Hippocampal formation (tissue), 2 donors: ENCODE measurements at regions not wholly inside any gene's neighbourhood (a gene's known extent, or its start where the extent isn't known, plus 50 kb on each side); places are given as distances from the start of the nearest gene placed in this dataset.
"Not testable (repeated sequence)": the region's sequence is repeated elsewhere in the genome, so short reads cannot be mapped to it uniquely, and the experiment has no call there.

ENCODE experiments used
- DNase-seq, 2 donors: peaks; one replicate each; lab custom pipeline; 2025; lab: John Stamatoyannopoulos, UW

DNA sequence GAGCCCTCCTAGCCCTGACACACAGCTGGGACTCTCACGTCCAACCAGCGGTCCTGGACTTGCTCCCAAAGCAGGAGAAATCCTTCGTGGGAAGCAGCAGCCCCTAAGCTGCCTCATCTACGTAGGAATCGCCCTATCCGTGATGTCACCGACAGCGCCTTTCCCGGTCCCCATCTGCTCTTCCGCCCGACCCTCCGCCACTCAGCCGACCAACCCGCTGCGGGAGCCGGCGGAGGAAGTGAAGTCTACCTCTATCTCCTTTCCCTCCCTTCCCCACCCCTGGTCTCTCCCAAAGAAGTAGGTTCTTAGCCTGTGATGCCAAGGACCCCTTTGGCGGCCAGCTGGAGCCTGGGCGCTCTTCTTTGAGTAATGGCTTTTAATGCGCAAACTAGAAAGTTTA is 272.1 kb downstream of the FAM72C start:
- DNase-seq, result no peak

DNA sequence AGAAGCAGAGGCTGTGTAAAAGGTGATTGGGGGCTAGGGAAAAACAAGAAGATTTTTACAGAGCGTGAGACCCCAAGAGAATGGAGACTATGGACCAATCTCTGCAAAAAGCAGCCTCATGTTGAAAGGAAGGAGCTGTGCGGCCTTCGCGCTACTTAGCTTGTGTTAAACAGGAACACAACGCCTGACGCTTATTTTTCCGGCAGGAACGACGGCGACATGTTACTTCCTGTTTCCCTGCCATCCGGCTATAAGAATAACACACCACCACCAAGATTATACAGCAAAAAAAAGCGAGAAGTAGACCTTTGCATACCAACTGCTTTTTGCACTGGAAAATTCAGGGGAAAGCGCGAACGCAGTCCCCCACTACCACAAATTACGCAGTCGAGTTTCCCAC is 272.7 kb downstream of the FAM72C start:
- DNase-seq, result no peak

DNA sequence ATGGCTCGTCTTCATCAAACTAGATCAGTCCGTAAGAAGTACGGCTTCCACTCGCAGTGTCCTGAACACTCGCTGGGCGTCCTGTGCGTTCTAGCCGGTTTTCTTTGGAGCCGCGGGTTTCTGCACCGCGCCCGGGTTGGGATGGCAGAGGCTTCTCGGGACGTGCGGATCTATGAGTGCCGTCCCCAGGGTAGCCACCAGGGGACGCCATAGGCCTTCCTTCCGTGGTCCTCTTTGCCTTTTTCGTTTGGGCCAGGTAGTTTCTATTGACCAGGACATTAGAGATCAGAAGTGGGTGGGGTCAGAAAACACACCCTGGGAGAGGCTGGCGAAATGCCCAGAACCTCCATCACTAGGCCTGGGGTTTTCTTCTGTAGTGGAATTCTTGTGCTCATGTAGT is 273.8 kb downstream of the FAM72C start:
- DNase-seq, result no peak

DNA sequence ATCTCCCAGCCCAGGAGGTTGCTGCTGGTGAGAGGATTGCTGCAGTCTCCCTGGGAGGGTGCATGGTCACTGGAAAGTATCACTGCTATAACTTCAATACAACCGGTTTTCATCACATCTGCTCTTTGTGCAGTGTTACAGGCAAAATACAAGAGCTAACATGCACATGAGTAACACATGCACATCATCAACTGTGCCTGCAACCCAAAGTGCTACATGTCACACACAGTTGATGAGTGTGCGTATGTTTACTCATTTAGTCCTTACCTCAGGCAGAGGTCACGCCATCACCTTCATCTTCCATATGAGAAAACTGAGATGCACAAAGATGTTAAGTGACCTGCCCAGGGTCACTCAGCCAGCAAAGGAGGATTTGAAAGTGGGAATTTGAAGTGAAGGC is 277.7 kb downstream of the FAM72C start:
- DNase-seq, result no peak

DNA sequence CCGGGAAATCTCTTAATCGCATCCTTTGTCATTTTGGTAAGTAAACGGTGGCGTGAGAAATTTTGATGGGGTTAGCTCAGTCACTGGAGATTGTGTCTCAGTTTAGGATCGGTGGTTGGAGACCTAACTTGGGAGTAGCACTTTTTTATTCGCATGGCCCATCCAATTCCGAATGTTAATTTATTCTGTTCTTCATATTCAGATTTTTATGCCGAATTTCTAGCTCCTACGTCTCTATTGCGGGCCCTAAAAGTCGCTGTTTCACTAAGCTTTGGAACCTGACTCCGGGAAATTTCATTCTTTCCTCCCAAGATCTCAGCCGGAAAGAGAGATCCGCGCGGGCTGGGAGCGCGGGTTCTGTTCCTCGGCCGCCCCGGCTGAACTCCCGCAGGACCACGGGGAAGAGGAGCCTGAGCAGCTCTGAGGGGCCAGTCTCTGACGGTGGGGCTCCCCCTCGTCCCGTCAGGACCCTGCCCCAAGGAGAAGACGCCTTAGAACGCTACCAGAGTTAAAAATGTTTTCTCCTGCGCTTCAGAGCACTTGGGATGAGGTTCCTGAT is 279.7 kb downstream of the FAM72C start:
- no peak for DNase-seq

DNA sequence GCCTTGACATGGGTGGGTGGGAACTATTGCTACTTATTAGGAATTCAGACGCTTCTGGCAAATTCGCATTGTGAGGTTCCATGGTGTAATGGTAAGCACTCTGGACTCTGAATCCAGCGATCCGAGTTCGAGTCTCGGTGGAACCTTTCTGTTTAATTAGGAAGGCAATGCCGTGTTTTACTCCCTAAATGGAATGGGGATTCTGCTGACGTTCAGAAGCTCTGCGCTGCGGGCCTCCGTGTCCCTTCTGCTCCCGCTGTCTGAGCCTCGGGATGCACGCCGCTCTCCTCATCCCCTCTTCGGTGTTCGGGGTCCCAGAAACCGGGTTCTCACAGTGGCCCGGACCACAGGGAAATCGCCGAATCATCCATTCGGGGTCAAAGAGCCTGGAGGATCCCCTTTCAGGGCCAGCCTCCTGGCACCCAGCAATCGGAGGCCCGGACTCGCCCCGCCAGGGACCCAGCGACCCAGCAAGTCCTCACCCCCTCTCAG is 280.3 kb downstream of the FAM72C start:
- DNase-seq, result no peak

DNA sequence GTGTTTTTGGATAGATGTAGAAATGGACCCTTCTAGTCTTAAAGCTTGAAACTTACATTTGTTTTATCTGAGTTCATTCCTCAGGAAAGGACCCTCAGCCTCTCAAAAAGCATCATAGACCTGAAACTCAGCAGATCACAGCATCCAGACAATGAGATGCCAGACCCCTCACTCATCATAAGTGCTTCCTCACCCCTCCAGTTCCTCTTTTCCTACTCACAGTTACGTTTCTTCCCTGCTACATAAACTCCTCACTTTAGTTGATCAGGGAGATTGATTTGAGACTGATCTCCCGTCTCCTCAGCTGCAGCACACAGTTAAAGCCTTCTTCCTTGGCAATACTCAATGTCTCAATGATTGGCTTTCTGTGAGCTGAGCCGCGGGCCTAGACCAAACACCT is 282.0 kb downstream of the FAM72C start:
- no peak for DNase-seq

DNA sequence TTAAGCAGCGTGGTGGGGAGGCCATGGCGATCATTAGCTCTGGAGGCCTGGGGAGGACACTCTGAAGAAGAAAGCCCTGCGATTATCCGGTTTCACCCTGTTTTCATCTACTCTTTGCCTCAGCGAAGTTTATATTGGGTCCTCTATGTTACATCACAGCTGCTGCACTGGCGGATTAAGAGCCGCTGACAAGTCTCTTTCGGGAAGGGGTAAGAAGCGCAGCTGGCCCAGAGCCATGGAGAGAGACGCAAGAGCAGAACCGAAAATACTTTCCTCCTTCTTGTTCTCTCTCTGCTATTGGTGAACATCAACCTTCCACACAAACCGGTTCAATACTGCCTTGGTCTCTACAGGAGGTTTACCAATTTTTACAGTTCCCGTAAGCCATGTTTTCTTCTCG is 291.5 kb downstream of the FAM72C start:
- DNase-seq, result no peak

DNA sequence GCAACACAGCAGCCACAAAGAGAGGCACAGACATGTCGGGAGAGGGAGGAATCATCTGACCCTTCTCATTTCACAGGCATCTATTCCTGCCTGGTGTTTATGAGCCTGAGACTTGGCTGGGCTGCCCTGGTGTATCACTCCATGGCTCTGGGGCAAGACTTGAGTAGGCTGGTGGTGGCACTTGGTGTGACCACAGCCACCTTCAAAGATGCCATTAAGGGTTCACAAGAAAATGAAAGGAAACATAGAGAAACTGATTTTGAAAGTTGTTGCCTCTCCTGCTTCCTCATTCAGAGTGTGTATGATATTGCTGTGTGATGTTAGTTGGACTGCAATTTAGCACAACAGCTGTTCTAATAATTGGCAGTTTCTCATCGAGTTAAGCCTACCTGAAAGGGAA is 298.8 kb downstream of the FAM72C start:
- DNase-seq, result no peak

DNA sequence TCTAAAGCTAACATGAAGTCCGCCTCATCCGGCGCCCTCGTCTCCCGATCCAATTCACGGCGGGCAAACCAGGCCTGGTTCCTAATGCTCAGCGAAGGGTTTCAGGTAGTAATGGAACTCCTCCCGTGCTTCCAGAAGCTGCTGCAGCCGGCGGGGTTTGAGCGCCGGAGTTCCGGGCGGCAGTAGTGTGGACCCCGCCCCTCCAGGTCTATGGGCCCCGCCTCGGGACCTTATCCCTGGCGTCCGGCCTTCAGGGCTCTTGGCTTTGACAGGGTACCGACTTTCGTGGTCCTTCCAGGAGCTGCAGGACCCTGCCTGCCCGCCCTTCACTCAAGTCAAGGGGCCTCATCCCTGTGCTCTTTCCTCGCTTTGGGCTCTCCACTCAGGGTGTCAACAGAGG is 304.1 kb downstream of the FAM72C start:
- DNase-seq, result no peak

DNA sequence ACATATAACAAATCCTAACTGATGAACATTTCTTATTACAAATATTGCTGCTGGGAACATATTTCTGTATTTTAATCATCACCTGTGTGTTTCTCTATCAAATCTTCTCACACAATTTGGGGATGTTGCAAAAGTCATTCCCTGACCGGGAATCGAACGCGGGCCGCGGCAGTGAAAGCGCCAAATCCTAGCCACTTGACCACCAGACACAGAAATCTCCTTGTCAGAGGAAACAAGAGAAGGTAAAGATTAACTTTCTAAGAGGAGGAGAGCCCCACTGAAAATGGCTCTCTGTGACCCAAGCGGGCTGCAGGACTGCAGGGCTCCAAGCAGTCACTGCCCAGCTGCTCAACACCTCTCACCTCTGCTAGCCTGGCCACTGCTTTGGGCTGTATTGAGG is 304.9 kb downstream of the FAM72C start:
- DNase-seq, result no peak

DNA sequence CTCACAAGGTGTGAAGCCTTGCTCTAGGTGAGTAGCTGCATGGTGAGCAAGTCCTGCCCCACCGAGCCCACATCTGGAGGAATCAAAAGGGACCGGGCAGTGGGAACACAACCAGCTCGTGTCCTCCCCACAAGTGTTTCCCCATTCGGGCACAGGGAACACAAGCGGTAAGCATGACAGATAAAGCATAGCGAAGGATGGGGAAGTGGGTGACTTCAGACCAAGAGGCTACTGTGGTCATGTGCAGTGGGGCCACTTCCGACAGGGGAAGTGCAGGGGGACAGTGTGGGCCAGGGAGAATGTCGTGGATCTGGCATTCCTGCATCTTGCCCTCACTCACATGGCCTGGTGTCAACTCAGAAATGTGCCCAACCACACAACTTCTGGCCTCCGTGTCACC is 306.2 kb downstream of the FAM72C start:
- DNase-seq, result peak in 1 of 2 donors; percentile 0

DNA sequence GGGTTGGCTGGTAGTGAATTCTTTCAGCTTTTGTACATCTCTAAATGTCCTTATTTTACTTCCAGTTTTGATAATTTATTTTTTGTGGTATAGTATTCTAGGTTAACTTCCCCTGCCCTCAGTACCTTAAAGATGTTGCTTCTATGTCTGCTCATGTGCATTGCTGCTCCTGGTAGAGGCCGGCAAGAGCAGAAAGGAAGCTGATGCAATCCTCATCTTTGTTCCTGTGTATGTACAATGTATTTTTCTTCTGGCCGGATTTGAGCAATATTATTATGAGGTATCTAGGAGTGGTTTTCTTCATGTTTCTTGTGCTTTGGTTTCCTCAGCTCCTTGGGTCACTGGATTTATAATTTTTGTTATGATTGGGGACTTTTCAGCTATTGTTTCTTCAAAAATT is 308.7 kb downstream of the FAM72C start:
- DNase-seq, result not testable (repeated sequence)

DNA sequence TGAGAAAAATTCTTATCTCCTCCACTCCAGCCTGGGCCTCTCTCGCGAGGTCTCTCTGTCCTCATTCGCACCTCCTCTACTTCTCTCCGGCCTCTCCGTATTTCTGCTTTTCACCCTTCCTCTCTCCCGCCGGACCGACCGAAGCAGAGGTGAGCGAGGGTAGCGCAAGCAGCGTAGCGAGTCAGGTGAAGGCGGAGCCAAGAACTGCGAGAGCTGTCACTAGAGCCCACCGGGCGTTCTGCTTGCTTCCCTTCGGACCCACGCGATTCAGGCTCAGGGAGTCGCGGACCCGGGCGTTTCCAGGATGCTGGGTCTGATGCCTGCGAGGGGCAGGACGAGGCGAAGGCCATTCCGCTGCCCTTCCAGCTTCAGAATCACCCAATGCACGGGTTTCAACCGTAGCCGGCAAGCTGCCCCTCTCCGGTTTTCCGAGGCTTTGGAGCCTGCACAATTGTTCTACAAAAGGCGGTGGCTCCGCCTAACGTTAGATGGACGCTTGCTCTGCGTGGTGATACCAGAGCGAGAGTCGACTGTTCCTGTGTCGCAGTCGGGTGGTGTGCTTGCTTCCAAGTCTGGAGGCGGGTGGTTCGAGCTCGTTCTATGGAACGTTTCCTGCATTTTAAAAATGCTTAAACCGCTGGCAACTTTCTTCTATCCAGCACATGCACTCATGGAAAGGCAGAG is 310.2 kb downstream of the FAM72C start:
- no peak for DNase-seq

DNA sequence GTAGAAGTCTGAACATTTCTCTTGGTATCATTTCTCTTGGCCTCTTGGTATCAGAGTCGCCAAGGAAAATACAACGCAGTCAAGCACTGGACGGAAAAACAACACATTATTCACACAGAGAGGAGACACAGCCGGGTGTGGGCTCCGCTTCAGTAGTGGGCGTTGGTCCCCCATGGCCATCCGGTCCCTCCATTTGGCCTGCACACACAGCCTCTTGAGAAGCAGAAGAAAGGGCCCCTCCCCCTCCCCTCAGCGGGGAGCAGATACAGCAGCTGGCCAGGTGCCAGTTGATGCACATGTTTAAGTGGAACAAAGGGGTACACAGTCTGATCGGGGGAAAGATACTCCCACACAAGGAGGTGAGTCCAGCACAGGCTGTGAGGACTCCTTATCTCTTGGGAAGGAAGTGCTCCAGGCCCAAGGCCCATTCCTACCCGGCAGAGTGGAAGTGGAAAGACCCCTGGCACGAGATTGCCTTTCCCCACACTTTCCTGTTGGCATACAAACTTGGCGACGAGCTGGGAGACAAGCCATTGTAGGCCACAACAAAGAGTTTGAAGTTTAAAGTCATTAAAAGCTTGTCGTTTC is 311.3 kb downstream of the FAM72C start:
- no peak for DNase-seq

DNA sequence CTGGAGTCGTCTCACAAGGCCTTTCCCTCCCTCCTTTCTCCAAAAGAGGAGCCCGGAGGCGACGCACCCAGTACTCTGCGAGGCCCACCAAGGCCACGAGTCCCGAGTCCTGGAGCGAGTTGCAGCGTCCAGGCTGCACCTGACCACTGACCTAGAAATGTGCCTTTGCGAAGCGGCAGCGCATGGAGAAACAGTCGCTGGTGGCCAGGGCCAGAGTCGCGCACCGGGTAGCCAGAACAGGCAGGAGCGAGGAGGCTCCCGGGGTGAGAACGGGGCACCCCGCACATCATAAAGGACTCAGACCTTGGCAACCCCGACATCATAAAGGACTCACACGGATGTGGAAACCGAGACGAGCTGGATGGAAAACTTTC is 318.4 kb downstream of the FAM72C start:
- DNase-seq, result no peak

DNA sequence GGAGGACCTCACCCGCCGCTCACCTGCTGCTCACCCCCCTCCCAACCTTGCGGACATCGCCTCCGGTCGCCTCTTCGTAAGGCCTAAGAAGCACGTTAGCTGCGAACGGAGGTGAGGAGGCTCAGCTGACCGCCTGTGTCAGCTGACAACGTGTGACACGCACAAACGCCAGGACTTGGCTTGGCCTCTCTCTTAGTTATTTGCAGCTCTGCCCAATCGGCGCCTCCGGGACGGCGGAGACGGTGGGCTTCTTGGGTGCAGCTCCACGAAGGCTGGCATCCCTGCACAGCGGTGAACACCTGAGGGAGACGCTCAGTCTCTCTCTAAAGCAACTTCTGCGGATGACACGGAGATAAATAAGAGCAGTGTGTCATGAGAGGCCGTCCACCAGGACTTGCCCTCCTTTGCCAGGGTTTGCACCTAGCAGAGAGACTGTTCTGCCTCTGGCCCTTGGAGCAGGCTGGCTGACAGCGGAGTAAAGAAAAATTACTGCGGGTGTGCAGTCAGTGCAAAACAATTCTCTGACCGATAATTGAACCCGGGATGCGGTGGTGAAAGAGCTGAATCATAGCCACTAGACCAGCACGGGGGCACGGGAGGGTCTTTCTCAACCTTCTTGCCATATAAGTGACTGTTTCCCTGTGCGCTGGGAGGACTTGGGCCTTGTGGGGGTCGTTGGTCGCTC is 318.9 kb downstream of the FAM72C start:
- DNase-seq, result no peak

DNA sequence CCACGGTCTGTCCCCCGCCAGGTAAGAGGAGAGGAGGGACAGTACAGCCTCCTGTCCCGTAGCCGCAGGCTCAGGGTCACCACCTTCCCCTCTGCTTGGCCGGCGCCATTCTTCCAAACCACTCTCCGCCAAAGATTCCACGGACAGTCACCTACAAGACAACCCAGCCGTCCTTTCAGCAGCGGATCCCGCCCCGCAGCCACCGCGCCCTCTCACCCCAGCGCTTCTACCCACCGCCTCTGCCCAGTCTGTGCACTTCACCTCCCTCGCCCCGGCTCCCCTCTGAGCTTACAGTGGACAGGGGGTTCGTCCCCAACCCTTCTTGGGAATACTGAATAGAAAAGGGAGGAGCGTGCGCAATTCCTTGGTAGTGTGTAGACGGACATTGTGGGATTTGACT is 319.6 kb downstream of the FAM72C start:
- no peak for DNase-seq

DNA sequence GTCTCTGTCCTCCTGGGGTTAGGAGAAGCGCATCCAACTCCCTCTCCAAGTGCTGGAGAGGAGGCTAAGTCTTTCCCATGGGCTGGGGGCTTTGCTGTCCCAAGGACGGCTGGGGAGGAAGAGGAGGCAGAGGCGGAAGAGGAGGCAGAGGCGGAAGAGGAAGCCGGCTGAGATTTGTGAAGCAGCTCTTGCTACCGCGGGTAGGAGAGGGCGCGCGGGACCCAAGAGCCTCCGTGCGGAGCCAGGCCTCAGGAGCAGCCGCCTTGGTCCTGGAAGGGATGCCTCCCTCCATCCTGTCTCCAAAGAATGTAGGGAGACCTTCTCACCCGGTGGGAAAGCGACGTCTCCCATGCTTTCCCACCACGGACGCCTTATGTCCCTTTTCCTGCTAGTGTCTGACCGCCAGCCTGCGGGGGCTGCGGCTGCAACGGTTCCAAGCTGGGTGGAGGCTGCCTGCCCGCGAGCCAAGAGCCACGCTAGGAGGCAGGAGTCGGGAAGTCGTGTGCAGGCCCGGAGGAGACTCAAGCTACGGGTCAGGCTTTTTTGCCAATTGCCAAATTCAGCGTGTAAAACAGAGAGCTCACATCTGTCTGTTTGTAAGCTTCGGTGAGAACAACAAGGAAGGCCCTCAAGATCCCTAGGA is 320.3 kb downstream of the FAM72C start:
- no peak for DNase-seq

DNA sequence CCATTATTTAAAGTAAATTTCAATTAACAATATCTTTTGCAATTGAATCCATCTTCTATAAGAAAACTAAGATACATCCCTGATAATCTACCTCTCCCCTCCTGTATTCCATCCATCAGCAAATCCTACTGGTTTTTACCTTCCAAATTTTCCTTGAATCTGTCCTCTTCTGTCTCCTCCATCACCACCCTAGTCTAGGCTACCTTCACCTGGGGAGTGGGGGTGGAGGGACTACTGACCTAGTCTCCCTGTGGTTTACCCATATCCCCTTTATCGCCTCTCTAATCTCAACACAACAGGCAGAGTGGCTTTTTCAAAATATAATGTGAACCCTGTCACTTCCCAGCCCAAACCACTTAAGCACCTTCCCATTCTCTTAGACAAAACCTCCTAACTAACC is 327.8 kb downstream of the FAM72C start:
- DNase-seq, result not testable (repeated sequence)

DNA sequence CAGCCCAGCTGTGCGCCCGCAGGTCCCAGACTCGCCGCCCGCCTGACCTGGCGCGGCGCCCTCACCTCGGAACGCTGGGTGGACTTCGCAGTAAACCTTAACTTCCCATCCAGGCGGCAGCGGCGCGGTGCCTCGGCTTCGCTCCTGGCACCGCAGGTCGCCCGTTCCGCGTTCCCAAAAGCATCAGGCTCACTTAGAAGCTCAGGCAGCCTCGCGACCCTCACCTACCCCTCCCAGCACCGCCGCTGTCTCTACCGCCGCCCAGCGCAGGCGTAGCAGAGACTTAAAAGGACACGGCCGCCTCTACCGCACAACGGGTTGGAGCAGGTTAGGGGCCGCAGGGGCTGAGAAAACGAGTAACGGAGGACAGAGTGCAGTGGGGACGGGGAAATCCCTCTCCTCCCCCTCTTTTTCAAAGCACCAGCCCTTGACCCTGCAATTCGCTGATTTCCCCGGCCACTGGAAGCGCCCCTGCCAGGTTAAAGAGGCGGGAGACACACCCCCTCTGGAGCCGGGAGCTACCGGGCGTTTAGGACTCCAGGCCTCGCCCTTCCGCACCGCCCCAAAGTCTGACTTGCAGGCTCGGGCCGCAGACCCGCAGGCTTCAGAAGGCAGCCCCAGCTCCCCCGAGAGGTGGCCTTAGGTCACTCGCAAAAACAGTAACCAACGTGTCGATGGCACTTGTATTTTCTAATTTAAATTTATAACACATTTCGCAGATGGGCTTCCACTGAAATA is 328.5 kb downstream of the FAM72C start:
- DNase-seq, result no peak

DNA sequence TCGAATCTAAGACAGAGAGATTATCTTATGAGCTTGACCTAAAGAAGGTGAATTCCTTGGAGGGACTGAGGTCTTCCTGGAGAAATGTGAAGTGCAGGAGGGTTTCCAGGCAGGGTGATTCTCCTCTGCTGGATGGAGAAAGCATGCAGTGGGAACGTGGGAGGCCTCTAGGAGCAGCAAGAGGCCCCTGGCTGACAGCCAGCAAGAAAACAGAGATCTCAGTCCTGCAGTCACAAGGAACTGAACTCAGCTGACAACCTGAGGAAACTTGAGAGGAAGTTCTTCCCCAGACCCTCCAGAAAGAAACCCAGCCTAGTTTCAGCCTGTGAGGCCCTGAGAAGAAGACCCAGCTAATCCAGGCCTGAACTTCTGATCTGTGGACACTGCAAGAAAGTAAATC is 345.9 kb downstream of the FAM72C start:
- DNase-seq, result no peak
